HL-60 (cell line): ENCODE measurements at regions not wholly inside any gene's neighbourhood (a gene's known extent, or its start where the extent isn't known, plus 50 kb on each side); places are given as distances from the start of the nearest gene placed in this dataset.

Experiments
- DNase-seq, 2 experiments: peaks; one replicate each; pipeline ENCODE4 v3.0.0-alpha.2; 2010 to 2020; ENCODE audit warnings: low read depth in 1 of 2, low spot score in 1 of 2
- H3K27ac ChIP-seq: fragments of 250-450 bp; sonication (Bioruptor Pico); replicated peaks from 2 replicates; pipeline ENCODE4 v1.5.1; 2020; ENCODE audit warnings: mild to moderate bottlenecking, moderate library complexity
- H3K27me3 ChIP-seq: fragments of 250-450 bp; sonication (Bioruptor Pico); 2 replicates; pipeline ENCODE4 v1.5.1; 2021; ENCODE audit warnings: mild to moderate bottlenecking, moderate library complexity; ENCODE audit not compliant: insufficient read depth, poor library complexity, severe bottlenecking
- H3K4me3 ChIP-seq: replicated peaks from 2 replicates; pipeline ENCODE4 v1.5.1; 2011; ENCODE audit warnings: mild to moderate bottlenecking, control low read depth, low read length; ENCODE audit not compliant: insufficient read depth
- GABPA ChIP-seq: IDR thresholded peaks from 2 replicates; pipeline ENCODE4 v1.6.1; 2012; ENCODE audit warnings: low read depth
- POLR2AphosphoS5 ChIP-seq: IDR thresholded peaks from 2 replicates; pipeline ENCODE4 v1.6.1; 2012; ENCODE audit warnings: low read depth
- SPI1 ChIP-seq: IDR thresholded peaks from 2 replicates; pipeline ENCODE4 v1.6.1; 2012; ENCODE audit warnings: low read depth, mild to moderate bottlenecking, borderline replicate concordance
- TF ChIP-seq, protein P1 (sequence below): IDR thresholded peaks from one replicate; pipeline ENCODE4 v1.5.1; 2011; ENCODE audit warnings: low read length, control low read depth, inconsistent platforms; ENCODE audit not compliant: insufficient read depth
- TF ChIP-seq, protein P2 (sequence below): IDR thresholded peaks from 2 replicates; pipeline ENCODE4 v1.6.1; 2012; ENCODE audit warnings: low read depth; ENCODE audit not compliant: insufficient replicate concordance

DNA sequence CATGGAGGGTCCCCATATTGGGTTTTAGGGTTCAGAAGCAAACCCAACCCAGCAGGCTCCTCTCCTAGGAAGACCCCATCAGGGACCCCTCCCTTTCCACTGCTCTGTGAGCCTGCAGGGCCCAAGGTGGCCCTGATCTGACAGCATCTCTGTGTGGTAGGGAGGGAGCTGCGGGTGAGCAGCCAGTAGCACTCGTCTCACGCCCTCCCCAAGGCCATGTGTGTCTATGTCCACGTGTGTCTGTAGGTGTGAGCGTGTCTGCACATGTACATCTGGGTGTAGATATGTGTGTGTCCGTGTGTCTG is 103.5 kb upstream of the FAM20C start:
- no peaks in the 10 kb centered on the region for H3K27me3 ChIP-seq
- H3K4me3 ChIP-seq: no peak overlapping the region
- TF ChIP-seq SPI1 (no peak), GABPA (no peak), POLR2AphosphoS5 (no peak)
- TF ChIP-seq, protein P1, sequence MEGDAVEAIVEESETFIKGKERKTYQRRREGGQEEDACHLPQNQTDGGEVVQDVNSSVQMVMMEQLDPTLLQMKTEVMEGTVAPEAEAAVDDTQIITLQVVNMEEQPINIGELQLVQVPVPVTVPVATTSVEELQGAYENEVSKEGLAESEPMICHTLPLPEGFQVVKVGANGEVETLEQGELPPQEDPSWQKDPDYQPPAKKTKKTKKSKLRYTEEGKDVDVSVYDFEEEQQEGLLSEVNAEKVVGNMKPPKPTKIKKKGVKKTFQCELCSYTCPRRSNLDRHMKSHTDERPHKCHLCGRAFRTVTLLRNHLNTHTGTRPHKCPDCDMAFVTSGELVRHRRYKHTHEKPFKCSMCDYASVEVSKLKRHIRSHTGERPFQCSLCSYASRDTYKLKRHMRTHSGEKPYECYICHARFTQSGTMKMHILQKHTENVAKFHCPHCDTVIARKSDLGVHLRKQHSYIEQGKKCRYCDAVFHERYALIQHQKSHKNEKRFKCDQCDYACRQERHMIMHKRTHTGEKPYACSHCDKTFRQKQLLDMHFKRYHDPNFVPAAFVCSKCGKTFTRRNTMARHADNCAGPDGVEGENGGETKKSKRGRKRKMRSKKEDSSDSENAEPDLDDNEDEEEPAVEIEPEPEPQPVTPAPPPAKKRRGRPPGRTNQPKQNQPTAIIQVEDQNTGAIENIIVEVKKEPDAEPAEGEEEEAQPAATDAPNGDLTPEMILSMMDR: no peak
- TF ChIP-seq, protein P2, sequence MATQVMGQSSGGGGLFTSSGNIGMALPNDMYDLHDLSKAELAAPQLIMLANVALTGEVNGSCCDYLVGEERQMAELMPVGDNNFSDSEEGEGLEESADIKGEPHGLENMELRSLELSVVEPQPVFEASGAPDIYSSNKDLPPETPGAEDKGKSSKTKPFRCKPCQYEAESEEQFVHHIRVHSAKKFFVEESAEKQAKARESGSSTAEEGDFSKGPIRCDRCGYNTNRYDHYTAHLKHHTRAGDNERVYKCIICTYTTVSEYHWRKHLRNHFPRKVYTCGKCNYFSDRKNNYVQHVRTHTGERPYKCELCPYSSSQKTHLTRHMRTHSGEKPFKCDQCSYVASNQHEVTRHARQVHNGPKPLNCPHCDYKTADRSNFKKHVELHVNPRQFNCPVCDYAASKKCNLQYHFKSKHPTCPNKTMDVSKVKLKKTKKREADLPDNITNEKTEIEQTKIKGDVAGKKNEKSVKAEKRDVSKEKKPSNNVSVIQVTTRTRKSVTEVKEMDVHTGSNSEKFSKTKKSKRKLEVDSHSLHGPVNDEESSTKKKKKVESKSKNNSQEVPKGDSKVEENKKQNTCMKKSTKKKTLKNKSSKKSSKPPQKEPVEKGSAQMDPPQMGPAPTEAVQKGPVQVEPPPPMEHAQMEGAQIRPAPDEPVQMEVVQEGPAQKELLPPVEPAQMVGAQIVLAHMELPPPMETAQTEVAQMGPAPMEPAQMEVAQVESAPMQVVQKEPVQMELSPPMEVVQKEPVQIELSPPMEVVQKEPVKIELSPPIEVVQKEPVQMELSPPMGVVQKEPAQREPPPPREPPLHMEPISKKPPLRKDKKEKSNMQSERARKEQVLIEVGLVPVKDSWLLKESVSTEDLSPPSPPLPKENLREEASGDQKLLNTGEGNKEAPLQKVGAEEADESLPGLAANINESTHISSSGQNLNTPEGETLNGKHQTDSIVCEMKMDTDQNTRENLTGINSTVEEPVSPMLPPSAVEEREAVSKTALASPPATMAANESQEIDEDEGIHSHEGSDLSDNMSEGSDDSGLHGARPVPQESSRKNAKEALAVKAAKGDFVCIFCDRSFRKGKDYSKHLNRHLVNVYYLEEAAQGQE: no peak
- H3K27ac ChIP-seq: no peak overlapping the region
- no peak for DNase-seq

DNA sequence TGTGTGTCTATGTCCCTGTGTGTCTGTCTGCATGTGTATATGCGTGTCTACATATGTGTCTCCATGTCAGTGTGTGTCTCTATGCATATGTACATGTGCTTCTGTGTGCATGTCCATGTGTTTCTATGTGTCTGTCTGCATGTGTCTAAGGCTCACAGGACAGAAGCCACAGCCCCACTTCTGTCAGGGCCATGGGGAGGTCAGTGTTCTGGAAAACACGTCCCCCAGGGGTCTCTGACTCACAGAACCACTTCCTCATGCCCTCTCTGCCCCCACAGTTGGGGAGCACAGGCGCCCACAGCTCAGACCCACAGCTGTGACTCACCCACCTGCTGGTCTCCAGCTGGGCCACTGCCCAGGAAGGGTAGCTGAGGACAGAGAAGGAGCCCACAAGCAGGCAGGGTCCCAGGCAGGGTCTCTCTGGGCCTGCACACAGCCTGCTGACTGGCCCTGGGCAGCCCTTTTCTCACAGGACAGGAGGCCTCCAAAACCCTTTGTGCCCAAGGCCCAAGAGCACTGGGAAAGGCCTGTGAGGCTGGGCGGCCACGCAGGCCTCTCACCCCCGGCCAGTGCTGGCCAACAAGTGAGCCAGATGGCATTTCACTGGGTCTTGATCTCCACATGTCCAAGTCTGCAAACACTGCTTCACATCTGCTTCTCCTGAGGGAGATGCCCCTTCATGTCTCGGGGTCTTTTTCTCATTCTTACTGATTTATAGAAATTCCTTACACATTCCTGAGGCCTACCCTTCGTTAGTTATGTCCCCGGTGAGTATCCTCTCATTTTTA is 102.9 kb upstream of the FAM20C start:
- peak; percentile 50; the same call in 1 of the 2 replicates for TF ChIP-seq SPI1
- peak; percentile 58; the same call in 1 of the 2 replicates for TF ChIP-seq POLR2AphosphoS5
- TF ChIP-seq, protein P2: no peak
- Histone ChIP-seq H3K4me3 (no peak overlapping the region), H3K27ac (no peak overlapping the region), H3K27me3 (no peaks in the 10 kb centered on the region)
- peak; percentile 7 to 76 for DNase-seq

DNA sequence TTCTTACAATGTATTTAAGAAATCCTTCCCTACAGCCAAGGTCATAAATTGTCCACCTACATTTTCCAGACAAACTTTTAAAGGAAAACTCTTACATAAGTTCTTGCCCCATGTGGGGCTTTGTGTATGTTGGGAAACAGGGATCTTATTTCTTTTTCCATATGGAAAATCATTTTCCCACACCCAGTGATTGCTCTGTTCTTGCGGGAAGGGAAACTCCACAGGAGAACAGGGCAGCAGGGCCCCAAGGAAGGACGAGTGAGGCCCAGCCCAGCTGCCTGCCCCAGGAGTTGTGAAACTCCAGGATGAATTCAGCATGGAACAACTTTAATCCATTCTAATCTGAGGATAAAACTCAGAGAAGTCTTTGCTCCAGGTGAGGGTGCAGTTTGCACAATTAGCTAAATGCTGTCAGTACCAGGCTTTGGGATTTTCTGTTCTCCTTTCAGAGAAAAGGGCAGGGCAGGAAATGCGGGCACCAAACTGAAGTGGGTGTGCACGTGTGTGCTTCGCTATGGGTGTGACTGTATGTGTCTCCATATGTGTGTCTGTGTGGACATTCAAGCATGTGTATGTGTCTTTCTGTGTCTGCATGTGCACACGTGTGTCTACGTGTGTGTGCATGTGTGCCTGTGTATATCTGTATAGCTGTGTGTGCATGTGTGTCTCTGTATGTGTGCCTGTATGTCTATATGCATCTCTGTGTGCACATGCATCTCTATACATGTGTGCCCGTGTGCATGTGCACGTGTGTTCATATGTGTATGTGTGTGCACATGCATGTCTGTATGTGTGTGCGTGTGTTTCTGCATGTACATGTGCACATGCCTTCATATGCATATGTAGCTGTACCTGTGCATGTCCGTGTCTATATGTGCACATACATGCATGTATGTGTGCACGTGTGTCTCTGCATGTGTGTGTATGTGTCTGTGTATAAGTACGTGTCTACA is 102.0 kb upstream of the FAM20C start:
- Histone ChIP-seq H3K27me3 (no peaks in the 10 kb centered on the region), H3K4me3 (no peak overlapping the region), H3K27ac (no peak overlapping the region)
- TF ChIP-seq SPI1: no peak
- TF ChIP-seq, protein P2: no peak
- no peak for TF ChIP-seq POLR2AphosphoS5
- TF ChIP-seq, protein P1: no peak
- no peak for TF ChIP-seq GABPA
- DNase-seq: no peak
